ENCODE measurements at regions not wholly inside any gene's neighbourhood (a gene's known extent, or its start where the extent isn't known, plus 50 kb on each side); places are given as distances from the start of the nearest gene placed in this dataset.
"Not testable (repeated sequence)": the region's sequence is repeated elsewhere in the genome, so short reads cannot be mapped to it uniquely, and the experiment has no call there.

DNA sequence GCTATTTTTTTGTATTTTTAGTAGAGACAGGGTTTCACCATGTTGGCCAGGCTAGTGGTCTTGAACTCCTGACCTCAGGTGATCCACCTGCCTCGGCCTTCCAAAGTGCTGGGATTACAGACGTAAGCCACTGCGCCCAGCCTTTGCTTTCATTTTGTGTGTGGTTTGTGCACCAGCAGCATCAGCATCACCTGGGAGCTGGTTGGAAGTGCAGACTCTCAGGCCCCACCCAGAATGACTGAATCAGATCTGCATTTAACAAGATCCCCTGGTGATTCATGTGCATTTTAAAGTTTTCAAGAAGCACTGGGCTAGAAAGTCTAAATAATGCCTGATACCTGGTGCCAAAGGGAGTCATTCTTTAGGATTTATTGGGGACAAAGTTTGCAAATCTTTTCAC lies 73.4 kb upstream of the BNIP2 start:
- ChIA-PET CTCF (interaction anchor here (1.2 kb wide), 2 partner anchors 21 to 31 kb away, joined by 3 read pairs; no protein-coding TSS in a partner anchor), POLR2A (no interaction called here)
- H3K36me3 ChIP-seq (ENCODE audit: control insufficient read depth in 2 of 2, extremely low read depth in 1 of 2, insufficient read depth in 2 of 2, low read length in 2 of 2) = no peaks in the 10 kb centered on the region
- H3K9me3 ChIP-seq (replicated peaks; ENCODE audit: control insufficient read depth, insufficient read depth, low read length) = no peaks in the 10 kb centered on the region
- DNase-seq (ENCODE audit: low read depth, low spot score) (no peak), FAIRE-seq (no peak)
- H3K27ac ChIP-seq (ENCODE audit: insufficient read depth, low read depth, low read length) = no peak overlapping the region
- no peaks in the 10 kb centered on the region for H3K4me1 ChIP-seq (ENCODE audit: control insufficient read depth, extremely low read depth, insufficient read depth, low read length)
- H4K20me1 ChIP-seq (replicated peaks; ENCODE audit: control insufficient read depth, extremely low read depth, insufficient read depth, low read length) = no peaks in the 10 kb centered on the region
- no TSS peak for BruUV-seq (replicated peaks)
- no peak for TF ChIP-seq MYC (IDR thresholded peaks at IDR 0.05; ENCODE audit: low read depth, low read length)
- TF ChIP-seq EZH2 (IDR thresholded peaks at IDR 0.05; ENCODE audit: borderline replicate concordance, low read depth, low read length, severe bottlenecking) = no peak
- no peak for TF ChIP-seq FOS (IDR thresholded peaks at IDR 0.05; ENCODE audit: borderline replicate concordance, insufficient read depth, low read length)
- no peaks in the 10 kb centered on the region for H3K79me2 ChIP-seq (ENCODE audit: control insufficient read depth, insufficient read depth, low read length)
- intact Hi-C loops (cut with micrococcal nuclease) (no loop called here), dilution Hi-C loops (cut with MboI; ENCODE audit: extremely low pct_ligation_motif_present, low sequenced_read_pairs) (no loop called here)
- H2AFZ ChIP-seq (ENCODE audit: low read depth, low read length) = no peak overlapping the region
- no peaks in the 10 kb centered on the region for H3K9me1 ChIP-seq (replicated peaks; ENCODE audit: control insufficient read depth, extremely low read depth, insufficient read depth, low read length)
- no peak overlapping the region for H3K9ac ChIP-seq (replicated peaks; ENCODE audit: extremely low read depth, insufficient read depth, low read length)
- H3K4me2 ChIP-seq (ENCODE audit: insufficient read depth, low read length) = no peak overlapping the region
- H3K27me3 ChIP-seq (ENCODE audit: control insufficient read depth in 2 of 2, insufficient read depth in 2 of 2, low read length in 2 of 2) = peaks cover 0 to 27% of the 10 kb centered on the region in 2 experiments
- no peak overlapping the region for H3K4me3 ChIP-seq (replicated peaks in 1 of 3; ENCODE audit: insufficient read depth in 1 of 3, low read depth in 1 of 3, low read length in 3 of 3)

GRCh38 chr15:59760256-59760655 lies 71.1 kb upstream of the BNIP2 start:
- DNase-seq (ENCODE audit: low read depth, low spot score); intact Hi-C loops (cut with micrococcal nuclease); FAIRE-seq; BruUV-seq (replicated peaks); H3K36me3 ChIP-seq (ENCODE audit: control insufficient read depth in 2 of 2, extremely low read depth in 1 of 2, insufficient read depth in 2 of 2, low read length in 2 of 2); H3K4me2 ChIP-seq (ENCODE audit: insufficient read depth, low read length); H3K9me3 ChIP-seq (replicated peaks; ENCODE audit: control insufficient read depth, insufficient read depth, low read length); H3K27ac ChIP-seq (ENCODE audit: insufficient read depth, low read depth, low read length); H3K4me3 ChIP-seq (replicated peaks in 1 of 3; ENCODE audit: insufficient read depth in 1 of 3, low read depth in 1 of 3, low read length in 3 of 3); H3K9me1 ChIP-seq (replicated peaks; ENCODE audit: control insufficient read depth, extremely low read depth, insufficient read depth, low read length); H3K9ac ChIP-seq (replicated peaks; ENCODE audit: extremely low read depth, insufficient read depth, low read length); H3K79me2 ChIP-seq (ENCODE audit: control insufficient read depth, insufficient read depth, low read length); dilution Hi-C loops (cut with MboI; ENCODE audit: extremely low pct_ligation_motif_present, low sequenced_read_pairs); H2AFZ ChIP-seq (ENCODE audit: low read depth, low read length); H4K20me1 ChIP-seq (replicated peaks; ENCODE audit: control insufficient read depth, extremely low read depth, insufficient read depth, low read length); H3K4me1 ChIP-seq (ENCODE audit: control insufficient read depth, extremely low read depth, insufficient read depth, low read length): not testable (repeated sequence)
- CTCF ChIA-PET = interaction anchor here (1.6 kb wide), 1 partner anchor 69 kb away, joined by 4 read pairs; no protein-coding TSS in a partner anchor
- H3K27me3 ChIP-seq (ENCODE audit: control insufficient read depth in 2 of 2, insufficient read depth in 2 of 2, low read length in 2 of 2) = peaks cover 0 to 23% of the 10 kb centered on the region in 2 experiments
- POLR2A ChIA-PET = interaction anchor here (0.7 kb wide), 1 partner anchor 216 kb away, joined by 7 read pairs; no protein-coding TSS in a partner anchor

Measured in endothelial cell of umbilical vein (primary cell).